HAP-1 (cell line): ENCODE measurements at regions not wholly inside any gene's neighbourhood (a gene's known extent, or its start where the extent isn't known, plus 50 kb on each side); places are given as distances from the start of the nearest gene placed in this dataset.

Source experiments
- DNase-seq, 2 experiments: peaks; one replicate each; pipeline ENCODE4 v3.0.0-alpha.2; 2016 to 2020; ENCODE audit warnings: low spot score in 2 of 2
- H3K27me3 ChIP-seq: fragments of 250-450 bp; sonication (Bioruptor Pico); 2 replicates; pipeline ENCODE4 v1.5.1; 2020; ENCODE audit warnings: low read depth, mild to moderate bottlenecking, moderate library complexity
- H3K36me3 ChIP-seq: fragments of 250-450 bp; sonication (Bioruptor Pico); replicated peaks from 2 replicates; pipeline ENCODE4 v1.5.1; 2020; ENCODE audit warnings: mild to moderate bottlenecking
- H3K4me1 ChIP-seq: fragments of 250-450 bp; sonication (Bioruptor Pico); 2 replicates; pipeline ENCODE4 v1.5.1; 2020; ENCODE audit warnings: mild to moderate bottlenecking
- H3K4me3 ChIP-seq: fragments of 250-450 bp; sonication (Bioruptor Pico); 2 replicates; pipeline ENCODE4 v1.5.1; 2020; ENCODE audit warnings: mild to moderate bottlenecking, moderate library complexity
- H3K9me3 ChIP-seq: fragments of 250-450 bp; sonication (Bioruptor Pico); 2 replicates; pipeline ENCODE4 v1.5.1; 2020; ENCODE audit warnings: mild to moderate bottlenecking, moderate library complexity
- in situ Hi-C: fragments of 300-500 bp; cut with MboI; formaldehyde crosslinking; loops from 3 replicates; pipeline ENCODE4 v1.14.3; 2020; ENCODE audit warnings: low sequenced_read_pairs, inconsistent platforms, mixed read lengths

- no peaks in the 10 kb centered on the region for H3K4me1 ChIP-seq
- in situ Hi-C loops = no loop called here
- no peak overlapping the region for H3K4me3 ChIP-seq
- no peaks in the 10 kb centered on the region for H3K27me3 ChIP-seq
- H3K9me3 ChIP-seq = no peaks in the 10 kb centered on the region
- no peaks in the 10 kb centered on the region for H3K36me3 ChIP-seq
- DNase-seq = no peak
Observed at GRCh38 chr7:52431082-52431815, 604.2 kb upstream of the POM121L12 start.

GRCh38 chr7:52423251-52423650 lies 612.2 kb upstream of the POM121L12 start:
- H3K4me3 ChIP-seq = no peak overlapping the region
- no peak for DNase-seq
- no peaks in the 10 kb centered on the region for H3K36me3 ChIP-seq
- no peaks in the 10 kb centered on the region for H3K4me1 ChIP-seq
- no peaks in the 10 kb centered on the region for H3K9me3 ChIP-seq
- no peaks in the 10 kb centered on the region for H3K27me3 ChIP-seq
- in situ Hi-C loops = no loop called here

- Histone ChIP-seq H3K27me3 (no peaks in the 10 kb centered on the region), H3K36me3 (no peaks in the 10 kb centered on the region), H3K4me3 (no peak overlapping the region), H3K4me1 (no peaks in the 10 kb centered on the region), H3K9me3 (no peaks in the 10 kb centered on the region)
- no peak for DNase-seq
- in situ Hi-C loops = no loop called here
Observed at GRCh38 chr7:52413051-52413450, 622.4 kb upstream of the POM121L12 start.

- DNase-seq = no peak
- in situ Hi-C loops = no loop called here
- Histone ChIP-seq H3K9me3 (no peaks in the 10 kb centered on the region), H3K4me1 (no peaks in the 10 kb centered on the region), H3K36me3 (no peaks in the 10 kb centered on the region), H3K27me3 (no peaks in the 10 kb centered on the region), H3K4me3 (no peak overlapping the region)
Observed at GRCh38 chr7:52410032-52410431, 625.4 kb upstream of the POM121L12 start.

GRCh38 chr7:52406808-52407207 lies 628.6 kb upstream of the POM121L12 start:
- Histone ChIP-seq H3K4me1 (no peaks in the 10 kb centered on the region), H3K36me3 (no peaks in the 10 kb centered on the region), H3K27me3 (no peaks in the 10 kb centered on the region), H3K9me3 (no peaks in the 10 kb centered on the region), H3K4me3 (no peak overlapping the region)
- DNase-seq = no peak
- in situ Hi-C loops = no loop called here

- Histone ChIP-seq H3K27me3 (no peaks in the 10 kb centered on the region), H3K36me3 (no peaks in the 10 kb centered on the region), H3K9me3 (no peaks in the 10 kb centered on the region), H3K4me3 (no peak overlapping the region), H3K4me1 (no peaks in the 10 kb centered on the region)
- in situ Hi-C loops = no loop called here
- DNase-seq = no peak
Observed at GRCh38 chr7:52382731-52383130, 652.7 kb upstream of the POM121L12 start.

GRCh38 chr7:52369922-52370321 lies 665.5 kb upstream of the POM121L12 start:
- no peaks in the 10 kb centered on the region for H3K36me3 ChIP-seq
- H3K4me1 ChIP-seq = no peaks in the 10 kb centered on the region
- no peak overlapping the region for H3K4me3 ChIP-seq
- no peaks in the 10 kb centered on the region for H3K27me3 ChIP-seq
- no peak for DNase-seq
- H3K9me3 ChIP-seq = no peaks in the 10 kb centered on the region
- in situ Hi-C loops = no loop called here

- in situ Hi-C loops = no loop called here
- Histone ChIP-seq H3K4me3 (no peak overlapping the region), H3K4me1 (no peaks in the 10 kb centered on the region), H3K27me3 (no peaks in the 10 kb centered on the region), H3K36me3 (no peaks in the 10 kb centered on the region), H3K9me3 (no peaks in the 10 kb centered on the region)
- no peak for DNase-seq
Observed at GRCh38 chr7:52365349-52365748, 670.1 kb upstream of the POM121L12 start.

GRCh38 chr7:52362521-52362920 lies 672.9 kb upstream of the POM121L12 start:
- no peaks in the 10 kb centered on the region for H3K36me3 ChIP-seq
- no peak for DNase-seq
- H3K27me3 ChIP-seq = no peaks in the 10 kb centered on the region
- in situ Hi-C loops = no loop called here
- H3K4me1 ChIP-seq = no peaks in the 10 kb centered on the region
- no peaks in the 10 kb centered on the region for H3K9me3 ChIP-seq
- H3K4me3 ChIP-seq = no peak overlapping the region

GRCh38 chr7:52360541-52360940 lies 674.9 kb upstream of the POM121L12 start:
- DNase-seq = no peak
- in situ Hi-C loops = no loop called here
- no peaks in the 10 kb centered on the region for H3K4me1 ChIP-seq
- H3K36me3 ChIP-seq = no peaks in the 10 kb centered on the region
- H3K4me3 ChIP-seq = no peak overlapping the region
- no peaks in the 10 kb centered on the region for H3K9me3 ChIP-seq
- no peaks in the 10 kb centered on the region for H3K27me3 ChIP-seq

- H3K27me3 ChIP-seq = no peaks in the 10 kb centered on the region
- DNase-seq = peak in 1 of 2 experiments; percentile 42
- in situ Hi-C loops = no loop called here
- no peaks in the 10 kb centered on the region for H3K36me3 ChIP-seq
- H3K4me3 ChIP-seq = no peak overlapping the region
- H3K4me1 ChIP-seq = no peaks in the 10 kb centered on the region
- no peaks in the 10 kb centered on the region for H3K9me3 ChIP-seq
Observed at GRCh38 chr7:52355053-52355452, 680.4 kb upstream of the POM121L12 start.

- in situ Hi-C loops = no loop called here
- H3K27me3 ChIP-seq = no peaks in the 10 kb centered on the region
- H3K9me3 ChIP-seq = no peaks in the 10 kb centered on the region
Observed at GRCh38 chr7:52352013-52352981, 683.1 kb upstream of the POM121L12 start.

GRCh38 chr7:52344015-52344414 lies 691.4 kb upstream of the POM121L12 start:
- H3K36me3 ChIP-seq = no peaks in the 10 kb centered on the region
- no peaks in the 10 kb centered on the region for H3K27me3 ChIP-seq
- no peaks in the 10 kb centered on the region for H3K9me3 ChIP-seq
- H3K4me1 ChIP-seq = no peaks in the 10 kb centered on the region
- DNase-seq = no peak
- no peak overlapping the region for H3K4me3 ChIP-seq
- in situ Hi-C loops = no loop called here

More at GRCh38 chr7:52352013-52352981, 683.1 kb upstream of the POM121L12 start:
- Histone ChIP-seq H3K4me1 (no peaks in the 10 kb centered on the region), H3K4me3 (no peak overlapping the region), H3K36me3 (no peaks in the 10 kb centered on the region)
- DNase-seq = no peak

GRCh38 chr7:52340067-52340466 lies 695.4 kb upstream of the POM121L12 start:
- Histone ChIP-seq H3K4me1 (no peaks in the 10 kb centered on the region), H3K9me3 (no peaks in the 10 kb centered on the region), H3K36me3 (no peaks in the 10 kb centered on the region), H3K27me3 (no peaks in the 10 kb centered on the region), H3K4me3 (no peak overlapping the region)
- no peak for DNase-seq
- in situ Hi-C loops = no loop called here
